ENCODE measurements at regions not wholly inside any gene's neighbourhood (a gene's known extent, or its start where the extent isn't known, plus 50 kb on each side); places are given as distances from the start of the nearest gene placed in this dataset.

DNA sequence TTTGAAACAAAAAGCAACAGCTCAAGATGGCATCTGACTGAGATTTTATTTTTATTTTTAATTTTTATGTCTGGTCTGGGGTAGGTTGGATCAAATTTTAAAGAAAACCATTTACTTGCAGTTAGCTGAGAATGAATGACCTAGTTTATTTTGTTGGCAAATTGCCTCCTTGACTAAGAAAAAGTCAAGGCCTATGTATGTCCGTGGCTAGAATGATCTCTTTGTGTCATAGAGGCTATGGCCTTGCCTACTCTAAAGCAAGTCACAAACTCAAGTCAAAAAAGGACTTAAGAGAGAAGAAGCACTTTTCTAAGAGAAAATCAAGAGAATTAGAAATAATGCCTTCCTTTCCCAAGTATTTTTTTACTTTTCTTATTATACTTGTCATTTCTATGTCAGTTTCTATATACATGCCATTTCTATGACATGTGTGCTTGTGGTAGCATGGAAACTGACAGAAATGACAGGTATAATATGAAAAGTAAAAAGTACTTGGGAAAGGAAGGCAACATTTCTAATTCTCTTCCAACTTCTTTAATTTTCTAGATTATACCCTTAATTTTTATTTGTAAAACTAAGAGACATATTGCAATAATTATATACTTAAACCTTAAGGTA lies 136.7 kb downstream of the CENPF start:
- ChIA-PET CTCF (no interaction called here), POLR2A (no interaction called here)
- DNase-seq (ENCODE audit: extremely low spot score), result no peak
- TF ChIP-seq ZNF384 (IDR thresholded peaks at IDR 0.05), result no peak
- TF ChIP-seq LEF1 (IDR thresholded peaks at IDR 0.05; ENCODE audit: borderline replicate concordance), result no peak
- TF ChIP-seq ARNT (IDR thresholded peaks at IDR 0.05), result no peak

DNA sequence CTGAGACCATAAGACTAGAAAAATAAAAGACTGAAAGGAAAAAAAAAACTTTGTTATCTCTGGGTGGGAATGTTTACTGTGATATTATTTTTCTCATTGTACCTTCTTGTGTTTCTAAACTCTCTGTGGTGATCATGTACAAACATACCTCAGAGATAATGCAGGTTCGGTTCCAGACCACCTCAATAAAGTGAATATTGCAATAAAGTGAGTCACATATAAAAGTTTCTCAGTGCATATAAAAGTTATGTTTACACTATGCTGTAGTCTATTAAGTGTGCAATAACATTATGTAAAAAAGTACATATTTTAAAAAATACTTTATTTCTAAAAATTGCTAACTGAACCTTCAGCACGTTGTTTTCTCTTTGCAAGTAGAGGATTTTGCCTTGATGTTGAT lies 137.5 kb downstream of the CENPF start:
- CTCF ChIA-PET, result no interaction called here
- POLR2A ChIA-PET, result no interaction called here
- TF ChIP-seq FOXM1 (IDR thresholded peaks at IDR 0.05; ENCODE audit: borderline replicate concordance), result no peak
- TF ChIP-seq CTBP1 (IDR thresholded peaks at IDR 0.05; ENCODE audit: borderline replicate concordance), result no peak
- TF ChIP-seq, protein P1, sequence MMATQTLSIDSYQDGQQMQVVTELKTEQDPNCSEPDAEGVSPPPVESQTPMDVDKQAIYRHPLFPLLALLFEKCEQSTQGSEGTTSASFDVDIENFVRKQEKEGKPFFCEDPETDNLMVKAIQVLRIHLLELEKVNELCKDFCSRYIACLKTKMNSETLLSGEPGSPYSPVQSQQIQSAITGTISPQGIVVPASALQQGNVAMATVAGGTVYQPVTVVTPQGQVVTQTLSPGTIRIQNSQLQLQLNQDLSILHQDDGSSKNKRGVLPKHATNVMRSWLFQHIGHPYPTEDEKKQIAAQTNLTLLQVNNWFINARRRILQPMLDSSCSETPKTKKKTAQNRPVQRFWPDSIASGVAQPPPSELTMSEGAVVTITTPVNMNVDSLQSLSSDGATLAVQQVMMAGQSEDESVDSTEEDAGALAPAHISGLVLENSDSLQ (IDR thresholded peaks at IDR 0.05), result no peak
- TF ChIP-seq ELF4 (IDR thresholded peaks at IDR 0.05), result no peak
- TF ChIP-seq FOXK2 (IDR thresholded peaks at IDR 0.05), result no peak
- TF ChIP-seq TARDBP (IDR thresholded peaks at IDR 0.05), result no peak
- no peak for TF ChIP-seq SP1 (IDR thresholded peaks at IDR 0.05)
- no peak for TF ChIP-seq FOXA1 (IDR thresholded peaks at IDR 0.05)
- no peak for TF ChIP-seq LEF1 (IDR thresholded peaks at IDR 0.05; ENCODE audit: borderline replicate concordance)
- no peak for TF ChIP-seq BHLHE40 (IDR thresholded peaks at IDR 0.05; ENCODE audit: borderline replicate concordance)
- no peak for TF ChIP-seq SUZ12 (IDR thresholded peaks at IDR 0.05)
- TF ChIP-seq L3MBTL2 (conservative IDR thresholded peaks at IDR 0.05), result no peak
- DNase-seq (ENCODE audit: extremely low spot score), result no peak

DNA sequence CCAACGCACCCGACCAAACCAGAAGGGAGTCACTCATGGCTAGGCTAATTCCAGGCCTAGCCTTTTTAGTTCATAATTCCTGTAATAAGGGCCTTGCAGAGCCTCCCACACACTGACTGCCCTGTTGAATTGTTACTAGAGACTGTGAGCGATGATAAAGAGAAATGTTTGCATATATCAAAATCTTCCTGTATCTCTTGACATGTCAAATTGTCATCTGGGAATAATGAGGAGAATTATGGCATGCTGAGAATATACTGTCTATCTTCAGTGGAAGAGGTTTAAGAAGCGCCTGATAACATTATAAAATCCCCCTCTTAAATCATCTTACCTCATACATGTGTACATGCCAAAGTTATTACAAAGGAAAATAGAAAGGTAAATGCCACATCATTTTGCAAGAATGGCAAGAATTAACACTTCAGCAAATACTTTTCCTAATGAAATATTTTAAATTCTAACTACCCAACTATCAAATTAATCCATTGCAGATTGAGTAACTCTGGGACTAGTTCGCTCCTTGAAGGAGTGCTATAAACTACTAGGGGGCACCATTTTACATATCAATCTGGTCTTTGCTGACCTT lies 144.1 kb downstream of the CENPF start:
- POLR2A ChIA-PET, result no interaction called here
- CTCF ChIA-PET, result no interaction called here
- no peak for DNase-seq (ENCODE audit: extremely low spot score)
- TF ChIP-seq FOXA1 (IDR thresholded peaks at IDR 0.05) (no peak), LEF1 (IDR thresholded peaks at IDR 0.05; ENCODE audit: borderline replicate concordance) (no peak)

DNA sequence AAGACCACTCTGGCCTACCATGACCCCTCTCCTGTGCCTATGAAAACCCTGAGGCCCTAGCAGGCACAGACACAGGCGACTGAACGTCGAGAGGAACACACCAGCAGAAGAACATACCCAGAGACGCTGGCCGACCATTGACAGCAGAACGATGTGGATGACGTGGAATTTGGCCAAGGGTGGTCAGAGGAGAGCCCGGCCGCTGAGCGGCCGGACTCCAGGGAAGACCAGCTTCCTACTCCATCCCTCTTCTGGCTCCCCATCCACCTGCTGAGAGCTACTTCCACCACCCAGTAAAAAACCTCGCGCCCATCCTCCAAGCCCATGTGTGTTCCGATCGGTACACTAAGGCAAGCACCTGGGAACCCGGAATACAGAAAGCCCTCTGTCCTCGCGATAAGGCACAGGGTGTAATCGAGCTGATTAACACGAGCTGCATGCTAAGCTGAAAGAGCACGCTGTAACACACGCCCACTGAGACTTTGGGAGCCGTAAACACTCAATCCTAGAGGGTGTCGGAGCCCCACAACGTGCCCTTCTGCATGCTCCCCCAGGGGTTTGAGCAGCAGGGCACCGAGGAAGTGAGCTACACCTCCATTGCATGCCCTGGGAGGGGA lies 150.3 kb downstream of the CENPF start:
- ChIA-PET POLR2A (no interaction called here), CTCF (no interaction called here)
- TF ChIP-seq ZNF384 (IDR thresholded peaks at IDR 0.05), result no peak
- TF ChIP-seq HDGF (IDR thresholded peaks at IDR 0.05; ENCODE audit: borderline replicate concordance), result no peak
- TF ChIP-seq L3MBTL2 (conservative IDR thresholded peaks at IDR 0.05), result no peak
- no peak for TF ChIP-seq SUZ12 (IDR thresholded peaks at IDR 0.05)
- no peak for TF ChIP-seq LEF1 (IDR thresholded peaks at IDR 0.05; ENCODE audit: borderline replicate concordance)
- no peak for TF ChIP-seq NFRKB (IDR thresholded peaks at IDR 0.05)
- no peak for TF ChIP-seq BHLHE40 (IDR thresholded peaks at IDR 0.05; ENCODE audit: borderline replicate concordance)
- no peak for TF ChIP-seq FOXA1 (IDR thresholded peaks at IDR 0.05)
- TF ChIP-seq TARDBP (IDR thresholded peaks at IDR 0.05), result no peak
- no peak for TF ChIP-seq ARNT (IDR thresholded peaks at IDR 0.05)
- TF ChIP-seq ELF4 (IDR thresholded peaks at IDR 0.05), result no peak
- no peak for TF ChIP-seq CTBP1 (IDR thresholded peaks at IDR 0.05; ENCODE audit: borderline replicate concordance)
- no peak for TF ChIP-seq FOXK2 (IDR thresholded peaks at IDR 0.05)
- no peak for TF ChIP-seq FOXM1 (IDR thresholded peaks at IDR 0.05; ENCODE audit: borderline replicate concordance)
- DNase-seq (ENCODE audit: extremely low spot score), result no peak

DNA sequence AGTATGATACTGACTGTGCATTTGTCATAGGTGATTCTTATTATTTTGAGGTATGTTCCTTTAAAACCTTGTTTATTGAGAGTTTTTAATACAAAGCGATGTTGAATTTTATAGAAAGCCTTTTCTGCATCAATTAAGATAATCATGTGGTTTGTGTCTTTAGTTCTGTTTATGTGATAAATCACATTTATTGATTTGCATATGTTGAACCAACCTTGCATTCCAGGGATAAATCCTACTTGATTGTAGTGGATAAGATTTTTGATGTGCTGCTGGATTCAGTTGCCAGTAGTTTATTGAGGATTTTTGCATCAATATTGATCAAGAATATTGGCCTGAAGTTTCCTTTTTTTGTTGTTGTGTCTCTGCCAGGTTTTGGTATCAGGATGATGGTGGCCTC lies 158.0 kb downstream of the CENPF start:
- no peak for TF ChIP-seq ZNF384 (IDR thresholded peaks at IDR 0.05)
- ChIA-PET POLR2A (no interaction called here), CTCF (no interaction called here)
- no peak for DNase-seq (ENCODE audit: extremely low spot score)

DNA sequence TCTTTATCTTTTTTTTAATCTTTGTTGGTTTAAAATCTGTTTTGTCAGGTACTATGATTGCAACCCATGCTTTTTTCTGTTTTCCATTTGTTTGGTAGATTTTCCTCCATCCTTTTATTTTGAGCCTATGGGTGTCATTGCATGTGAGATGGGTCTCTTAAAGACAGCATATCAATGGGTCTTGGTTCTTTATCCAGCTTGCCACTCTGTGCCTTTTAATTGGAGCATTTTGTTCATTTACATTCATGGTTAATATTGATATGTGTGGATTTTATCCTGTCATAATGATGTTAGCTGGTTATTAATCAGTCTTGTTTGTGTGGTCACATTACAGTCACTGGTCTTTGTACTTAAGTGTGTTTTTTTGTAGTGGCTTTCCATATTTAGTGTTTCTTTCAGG lies 159.9 kb downstream of the CENPF start:
- POLR2A ChIA-PET, result no interaction called here
- TF ChIP-seq SP1 (IDR thresholded peaks at IDR 0.05) (no peak), L3MBTL2 (conservative IDR thresholded peaks at IDR 0.05) (no peak), HDGF (IDR thresholded peaks at IDR 0.05; ENCODE audit: borderline replicate concordance) (no peak), FOXA1 (IDR thresholded peaks at IDR 0.05) (no peak), FOXK2 (IDR thresholded peaks at IDR 0.05) (no peak), LEF1 (IDR thresholded peaks at IDR 0.05; ENCODE audit: borderline replicate concordance) (no peak), ELF4 (IDR thresholded peaks at IDR 0.05) (no peak), SUZ12 (IDR thresholded peaks at IDR 0.05) (no peak), BHLHE40 (IDR thresholded peaks at IDR 0.05; ENCODE audit: borderline replicate concordance) (no peak)
- TF ChIP-seq, protein P1 (IDR thresholded peaks at IDR 0.05), result no peak
- CTCF ChIA-PET, result no interaction called here
- DNase-seq (ENCODE audit: extremely low spot score), result no peak

DNA sequence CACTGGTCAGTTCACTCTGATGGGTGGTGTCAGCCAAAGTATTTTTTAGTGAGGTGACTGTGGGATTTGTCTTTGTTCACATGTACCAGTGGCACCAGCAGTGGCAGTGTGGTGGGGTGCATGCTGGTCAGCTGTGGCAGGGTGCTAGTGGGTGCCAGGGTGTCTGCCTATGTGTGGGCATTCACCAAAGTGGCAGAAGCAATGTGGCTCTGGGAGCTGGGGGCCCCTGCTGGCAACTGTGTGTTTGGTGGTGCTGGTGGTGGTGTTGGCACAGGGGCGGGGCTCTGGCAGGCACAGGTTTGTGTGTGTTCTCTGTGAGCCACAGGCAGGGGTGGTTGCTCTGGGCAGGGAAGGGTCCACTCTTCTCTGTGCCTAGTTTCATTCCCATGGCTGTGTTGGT lies 161.5 kb downstream of the CENPF start:
- TF ChIP-seq FOXK2 (IDR thresholded peaks at IDR 0.05), result no peak
- TF ChIP-seq NFRKB (IDR thresholded peaks at IDR 0.05), result no peak
- TF ChIP-seq SUZ12 (IDR thresholded peaks at IDR 0.05), result no peak
- TF ChIP-seq TARDBP (IDR thresholded peaks at IDR 0.05), result no peak
- no peak for TF ChIP-seq LEF1 (IDR thresholded peaks at IDR 0.05; ENCODE audit: borderline replicate concordance)
- TF ChIP-seq ZNF384 (IDR thresholded peaks at IDR 0.05), result no peak
- no peak for TF ChIP-seq FOXA1 (IDR thresholded peaks at IDR 0.05)
- TF ChIP-seq HDGF (IDR thresholded peaks at IDR 0.05; ENCODE audit: borderline replicate concordance), result no peak
- TF ChIP-seq FOXM1 (IDR thresholded peaks at IDR 0.05; ENCODE audit: borderline replicate concordance), result no peak
- no peak for TF ChIP-seq L3MBTL2 (conservative IDR thresholded peaks at IDR 0.05)
- TF ChIP-seq BHLHE40 (IDR thresholded peaks at IDR 0.05; ENCODE audit: borderline replicate concordance), result no peak
- TF ChIP-seq, protein P1 (IDR thresholded peaks at IDR 0.05), result no peak
- TF ChIP-seq ARNT (IDR thresholded peaks at IDR 0.05), result no peak
- TF ChIP-seq CTBP1 (IDR thresholded peaks at IDR 0.05; ENCODE audit: borderline replicate concordance), result no peak
- no peak for TF ChIP-seq SP1 (IDR thresholded peaks at IDR 0.05)
- no peak for TF ChIP-seq ELF4 (IDR thresholded peaks at IDR 0.05)
- POLR2A ChIA-PET, result no interaction called here
- no peak for DNase-seq (ENCODE audit: extremely low spot score)
- CTCF ChIA-PET, result no interaction called here
